H1 (cell line): ENCODE measurements at regions not wholly inside any gene's neighbourhood (a gene's known extent, or its start where the extent isn't known, plus 50 kb on each side); places are given as distances from the start of the nearest gene placed in this dataset.

Experiments
- CTCF ChIA-PET: fragments of 300-600 bp; sonication (Branson Sonifier 250); formaldehyde crosslinking; loops from one replicate; lab custom pipeline; 2021; ENCODE audit not compliant: partially characterized antibody; lab: Charles Lee
- POLR2A ChIA-PET: fragments of 300-600 bp; sonication (Branson Sonifier 250); formaldehyde crosslinking; loops from one replicate; lab custom pipeline; 2021; ENCODE audit warnings: inconsistent platforms; ENCODE audit not compliant: partially characterized antibody; lab: Charles Lee
- DNase-seq, 2 experiments: peaks; one replicate each; pipeline versions ENCODE4 v3.0.0 to v3.0.0-alpha.2; 2010 to 2022; ENCODE audit warnings: low spot score in 2 of 2, low read depth in 1 of 2, mixed read lengths in 1 of 2
- FAIRE-seq: peaks from 2 replicates; lab custom pipeline; 2011; peaks lifted over from hg19 to GRCh38; lab: Jason Lieb, UNC
- H2AFZ ChIP-seq: 2 replicates; pipeline ENCODE4 v1.8.1; 2012; ENCODE audit warnings: low read length, inconsistent platforms
- H2AK5ac ChIP-seq: 2 replicates; pipeline ENCODE4 v1.6.1; 2013; ENCODE audit warnings: low read depth, low read length
- H2BK120ac ChIP-seq: replicated peaks from 2 replicates; pipeline ENCODE3; 2013; ENCODE audit warnings: low read depth, low read length, inconsistent platforms
- H2BK12ac ChIP-seq: 2 replicates; pipeline ENCODE4 v1.6.1; 2013; ENCODE audit warnings: low read depth, low read length
- H2BK15ac ChIP-seq: 2 replicates; pipeline ENCODE4 v1.6.1; 2013; ENCODE audit warnings: low read length
- H2BK20ac ChIP-seq: 2 replicates; pipeline ENCODE4 v1.6.1; 2013; ENCODE audit warnings: low read length
- H2BK5ac ChIP-seq: 2 replicates; pipeline ENCODE4 v1.6.1; 2013; ENCODE audit warnings: low read depth, low read length
- H3K14ac ChIP-seq: 2 replicates; pipeline ENCODE4 v1.6.1; 2013; ENCODE audit warnings: inconsistent platforms; ENCODE audit not compliant: insufficient read length
- H3K18ac ChIP-seq: 2 replicates; pipeline ENCODE4 v1.6.1; 2013; ENCODE audit warnings: low read length; ENCODE audit errors: extremely low read depth
- H3K23ac ChIP-seq: 2 replicates; pipeline ENCODE4 v1.6.1; 2013; ENCODE audit warnings: inconsistent platforms; ENCODE audit not compliant: insufficient read length
- H3K23me2 ChIP-seq: 2 replicates; pipeline ENCODE4 v1.6.1; 2013; ENCODE audit warnings: low read depth, low read length
- H3K27ac ChIP-seq: 2 replicates; pipeline ENCODE4 v1.6.1; 2011; ENCODE audit warnings: low read depth, low read length, inconsistent platforms
- H3K27me3 ChIP-seq, 4 experiments: replicated peaks in 1 of 4; 1 replicate in 1 of 4; 2 replicates in 3 of 4; pipeline versions ENCODE4 v1.6.1 to v1.8.1; 2011 to 2013; ENCODE audit warnings: low read length in 3 of 4, mild to moderate bottlenecking in 3 of 4, inconsistent platforms in 2 of 4, mixed read lengths in 2 of 4, moderate library complexity in 1 of 4; ENCODE audit not compliant: control insufficient read depth in 3 of 4, insufficient read depth in 3 of 4; ENCODE audit errors: extremely low read depth in 1 of 4
- H3K36me3 ChIP-seq, 4 experiments: 2 replicates each; pipeline versions ENCODE4 v1.6.1 to v1.8.1; 2011 to 2013; ENCODE audit warnings: mild to moderate bottlenecking in 4 of 4, low read length in 3 of 4, moderate library complexity in 2 of 4, control low read depth in 1 of 4, inconsistent platforms in 1 of 4; ENCODE audit not compliant: insufficient read depth in 4 of 4, control insufficient read depth in 2 of 4
- H3K4ac ChIP-seq: replicated peaks from 2 replicates; pipeline ENCODE3; 2013; ENCODE audit warnings: low read length, low read depth, mixed read lengths, inconsistent platforms; ENCODE audit not compliant: insufficient read length
- H3K4me1 ChIP-seq, 4 experiments: replicated peaks in 1 of 4; 1 replicate in 1 of 4; 2 replicates in 3 of 4; pipeline versions ENCODE4 v1.6.1 to v1.8.1; 2011 to 2013; ENCODE audit warnings: low read length in 3 of 4, inconsistent platforms in 2 of 4, mixed read lengths in 1 of 4; ENCODE audit not compliant: insufficient read depth in 4 of 4, control insufficient read depth in 3 of 4
- H3K4me2 ChIP-seq, 2 experiments: 2 replicates each; pipeline versions ENCODE4 v1.6.1 to v1.8.1; 2011 to 2013; ENCODE audit warnings: low read depth in 2 of 2, low read length in 2 of 2, control low read depth in 1 of 2, inconsistent platforms in 1 of 2, mild to moderate bottlenecking in 1 of 2; ENCODE audit not compliant: insufficient read depth in 1 of 2
- H3K4me3 ChIP-seq, 4 experiments: fragments of 200-600, 300-600 bp in 1 of 4; sonication (generic), shearing (Covaris generic), sonication (Bioruptor Twin) in 1 of 4; 2 replicates each; pipeline versions ENCODE4 v1.5.1 to v1.8.1; 2011 to 2016; ENCODE audit warnings: low read length in 4 of 4, low read depth in 3 of 4, control low read depth in 2 of 4, inconsistent platforms in 2 of 4, mild to moderate bottlenecking in 2 of 4, mixed read lengths in 1 of 4, moderate library complexity in 1 of 4; ENCODE audit not compliant: insufficient read depth in 2 of 4; ENCODE audit errors: extremely low read depth in 1 of 4
- H3K56ac ChIP-seq: replicated peaks from 2 replicates; pipeline ENCODE3; 2013; ENCODE audit warnings: low read depth, mild to moderate bottlenecking, mixed read lengths, low read length, inconsistent platforms; ENCODE audit not compliant: insufficient read length
- H3K79me1 ChIP-seq: 2 replicates; pipeline ENCODE4 v1.6.1; 2013; ENCODE audit warnings: low read depth, low read length, control low read depth
- H3K79me2 ChIP-seq, 2 experiments: 2 replicates each; pipeline versions ENCODE4 v1.6.1 to v1.8.1; 2012 to 2013; ENCODE audit warnings: low read length in 2 of 2, mild to moderate bottlenecking in 2 of 2, inconsistent platforms in 1 of 2; ENCODE audit not compliant: insufficient read depth in 2 of 2, control insufficient read depth in 1 of 2
- H3K9ac ChIP-seq, 4 experiments: replicated peaks in 1 of 4; 1 replicate in 1 of 4; 2 replicates in 3 of 4; pipeline versions ENCODE4 v1.6.1 to v1.8.1; 2011 to 2013; ENCODE audit warnings: low read depth in 3 of 4, low read length in 3 of 4, control low read depth in 2 of 4, mild to moderate bottlenecking in 2 of 4, moderate library complexity in 2 of 4, inconsistent platforms in 1 of 4; ENCODE audit errors: extremely low read depth in 1 of 4
- H3K9me3 ChIP-seq, 2 experiments: 2 replicates each; pipeline versions ENCODE4 v1.6.1 to v1.8.1; 2012 to 2013; ENCODE audit warnings: mild to moderate bottlenecking in 2 of 2, moderate library complexity in 2 of 2, control low read depth in 1 of 2, inconsistent platforms in 1 of 2, low read depth in 1 of 2, low read length in 1 of 2, mixed read lengths in 1 of 2; ENCODE audit not compliant: insufficient read depth in 2 of 2
- H4K20me1 ChIP-seq, 2 experiments: replicated peaks in 1 of 2; 2 replicates each; pipeline versions ENCODE3 to v1.8.1; 2011 to 2013; ENCODE audit warnings: inconsistent platforms in 2 of 2, low read length in 2 of 2, mild to moderate bottlenecking in 1 of 2; ENCODE audit not compliant: insufficient read depth in 2 of 2, control insufficient read depth in 1 of 2
- H4K5ac ChIP-seq: 2 replicates; pipeline ENCODE4 v1.6.1; 2013; ENCODE audit warnings: low read length, low read depth, mixed read lengths, inconsistent platforms; ENCODE audit not compliant: insufficient read length
- H4K8ac ChIP-seq: 2 replicates; pipeline ENCODE4 v1.8.0; 2013; ENCODE audit warnings: mild to moderate bottlenecking, moderate library complexity, low read length, inconsistent platforms; ENCODE audit not compliant: insufficient read depth; ENCODE audit errors: extremely low read depth
- H4K91ac ChIP-seq: replicated peaks from 2 replicates; pipeline ENCODE3; 2013; ENCODE audit warnings: low read length, mixed read lengths, inconsistent platforms; ENCODE audit not compliant: insufficient read length
- BCL11A ChIP-seq, 2 experiments: IDR thresholded peaks; one replicate each; pipeline ENCODE4 v1.6.1; 2011; ENCODE audit warnings: low read depth in 2 of 2, low read length in 2 of 2, mild to moderate bottlenecking in 2 of 2
- RAD21 ChIP-seq, 2 experiments: IDR thresholded peaks in 1 of 2; conservative IDR thresholded peaks in 1 of 2; 2 replicates each; pipeline ENCODE4 v1.6.1; 2011; ENCODE audit warnings: low read depth in 2 of 2, low read length in 2 of 2, improper control_type of control experiment in 1 of 2, inconsistent platforms in 1 of 2, mild to moderate bottlenecking in 1 of 2, moderate library complexity in 1 of 2
- WGBS, 2 experiments: shearing (Covaris generic) in 1 of 2; methylation state at CpG; one replicate each; pipeline versions ENCODE4 v1.1.6 to v1.1.7; 2013 to 2015; ENCODE audit warnings: low lambda C conversion rate in 2 of 2, mixed read lengths in 2 of 2, inconsistent platforms in 1 of 2, low coverage in 1 of 2, missing lambda C conversion rate in 1 of 2; ENCODE audit not compliant: insufficient replicate concordance in 2 of 2, insufficient coverage in 1 of 2, insufficient read length in 1 of 2; ENCODE audit errors: extremely low coverage in 1 of 2, missing lambda C conversion rate in 1 of 2; 5-methylcytosine and 5-hydroxymethylcytosine counted together

GRCh38 chrX:109845996-109846395, 112.9 kb upstream of the ACSL4 start:
- no peak overlapping the region for H4K5ac ChIP-seq
- no peaks in the 10 kb centered on the region for H4K20me1 ChIP-seq

More at GRCh38 chrX:109845996-109846395, 112.9 kb upstream of the ACSL4 start:
- Histone ChIP-seq H4K91ac (no peak overlapping the region), H3K4me1 (0 out of 7 replicates have a peak, but pooled peaks cover 0 to 2% (median 0%) of the 10 kb centered on the region in 4 experiments), H2AK5ac (no peak overlapping the region), H3K4ac (no peak overlapping the region), H3K14ac (no peak overlapping the region), H3K79me1 (no peaks in the 10 kb centered on the region), H2BK120ac (no peak overlapping the region), H3K23ac (no peak overlapping the region), H4K8ac (no peak overlapping the region), H2BK12ac (no peak overlapping the region), H3K27ac (no peak overlapping the region), H3K4me2 (no peak overlapping the region), H3K4me3 (no peak overlapping the region), H3K56ac (no peak overlapping the region), H2BK20ac (no peak overlapping the region), H3K27me3 (no peaks in the 10 kb centered on the region), H3K79me2 (no peaks in the 10 kb centered on the region), H2AFZ (no peak overlapping the region), H3K9me3 (no peaks in the 10 kb centered on the region), H3K36me3 (no peaks in the 10 kb centered on the region), H2BK5ac (no peak overlapping the region), H3K18ac (no peak overlapping the region), H2BK15ac (no peak overlapping the region), H3K9ac (no peak overlapping the region), H3K23me2 (peaks cover 1% of the 10 kb centered on the region; the same call in 1 of the 2 replicates)
- ChIA-PET POLR2A (no interaction called here), CTCF (interaction anchor here (1.3 to 2.2 kb wide), 2 partner anchors 11 to 41 kb away, joined by 3 to 7 read pairs; no protein-coding TSS in a partner anchor)
- FAIRE-seq (no peak), DNase-seq (no peak)
- 90% methylated on average over 4 of the region's 4 CpGs; no CpG with 5 or more reads in 1 of the 2 experiments for WGBS, 2 experiments
- no peak for TF ChIP-seq BCL11A (IDR thresholded peaks at IDR 0.05; ENCODE audit: low read depth in 2 of 2, low read length in 2 of 2)
- TF ChIP-seq RAD21 (IDR thresholded peaks at IDR 0.05 in 1 of 2, conservative IDR thresholded peaks at IDR 0.05 in 1 of 2; ENCODE audit: low read depth in 2 of 2, low read length in 2 of 2): no peak
